Activated T-cell treated with anti-CD3 and anti-CD28 coated beads, Interleukin-2, amount 50 U/mL, for 24 hours (primary cell): ENCODE measurements at regions not wholly inside any gene's neighbourhood (a gene's known extent, or its start where the extent isn't known, plus 50 kb on each side); places are given as distances from the start of the nearest gene placed in this dataset.

Source experiments
- DNase-seq: peaks from one replicate; pipeline ENCODE4 v3.0.0-alpha.2; 2020
- H3K27ac Mint-ChIP-seq: 2 replicates; pipeline ENCODE4 v1.8.0; 2020; ENCODE audit warnings: mild to moderate bottlenecking, mixed read lengths
- H3K27me3 Mint-ChIP-seq: 2 replicates; pipeline ENCODE4 v1.8.0; 2020; ENCODE audit warnings: mixed read lengths
- H3K36me3 Mint-ChIP-seq: 2 replicates; pipeline ENCODE4 v1.8.0; 2020; ENCODE audit warnings: low read depth, mixed read lengths
- H3K4me1 Mint-ChIP-seq: 2 replicates; pipeline ENCODE4 v1.8.0; 2020; ENCODE audit warnings: low read depth, mixed read lengths
- H3K4me3 Mint-ChIP-seq: 2 replicates; pipeline ENCODE4 v1.8.0; 2020; ENCODE audit warnings: mild to moderate bottlenecking, moderate library complexity, mixed read lengths
- H3K9me3 Mint-ChIP-seq: 2 replicates; pipeline ENCODE4 v1.8.0; 2020; ENCODE audit warnings: mixed read lengths

- Mint-ChIP-seq H3K4me3 (no peak overlapping the region), H3K36me3 (no peaks in the 10 kb centered on the region), H3K27me3 (peaks cover 22% of the 10 kb centered on the region), H3K4me1 (no peaks in the 10 kb centered on the region), H3K9me3 (no peaks in the 10 kb centered on the region), H3K27ac (no peak overlapping the region)
- no peak for DNase-seq
Observed at GRCh38 chr22:22403771-22404170, 104.8 kb downstream of the ZNF280B start.

- peaks cover 31% of the 10 kb centered on the region for H3K27me3 Mint-ChIP-seq
- H3K9me3 Mint-ChIP-seq, result no peaks in the 10 kb centered on the region
- H3K4me1 Mint-ChIP-seq, result no peaks in the 10 kb centered on the region
- no peak for DNase-seq
- no peak overlapping the region for H3K4me3 Mint-ChIP-seq
- H3K36me3 Mint-ChIP-seq, result no peaks in the 10 kb centered on the region
- no peak overlapping the region for H3K27ac Mint-ChIP-seq
Observed at GRCh38 chr22:22404598-22405284, 103.8 kb downstream of the ZNF280B start.

- H3K27ac Mint-ChIP-seq, result no peak overlapping the region
- H3K4me3 Mint-ChIP-seq, result no peak overlapping the region
- no peaks in the 10 kb centered on the region for H3K9me3 Mint-ChIP-seq
- no peaks in the 10 kb centered on the region for H3K36me3 Mint-ChIP-seq
- H3K27me3 Mint-ChIP-seq, result peaks cover 42% of the 10 kb centered on the region
- no peaks in the 10 kb centered on the region for H3K4me1 Mint-ChIP-seq
- no peak for DNase-seq
Observed at GRCh38 chr22:22406445-22407027, 102.0 kb downstream of the ZNF280B start.

- H3K4me1 Mint-ChIP-seq, result no peaks in the 10 kb centered on the region
- H3K9me3 Mint-ChIP-seq, result no peaks in the 10 kb centered on the region
- peaks cover 46% of the 10 kb centered on the region for H3K27me3 Mint-ChIP-seq
- H3K4me3 Mint-ChIP-seq, result no peak overlapping the region
- H3K27ac Mint-ChIP-seq, result no peak overlapping the region
- H3K36me3 Mint-ChIP-seq, result no peaks in the 10 kb centered on the region
- DNase-seq, result no peak
Observed at GRCh38 chr22:22407061-22407460, 101.5 kb downstream of the ZNF280B start.

- no peaks in the 10 kb centered on the region for H3K36me3 Mint-ChIP-seq
- H3K9me3 Mint-ChIP-seq, result no peaks in the 10 kb centered on the region
- no peak for DNase-seq
- no peak overlapping the region for H3K27ac Mint-ChIP-seq
- no peak overlapping the region for H3K4me3 Mint-ChIP-seq
- peaks cover 58% of the 10 kb centered on the region for H3K27me3 Mint-ChIP-seq
- H3K4me1 Mint-ChIP-seq, result no peaks in the 10 kb centered on the region
Observed at GRCh38 chr22:22408269-22408668, 100.3 kb downstream of the ZNF280B start.

- no peak overlapping the region for H3K27ac Mint-ChIP-seq
- H3K4me3 Mint-ChIP-seq, result no peak overlapping the region
- H3K9me3 Mint-ChIP-seq, result no peaks in the 10 kb centered on the region
- no peaks in the 10 kb centered on the region for H3K36me3 Mint-ChIP-seq
- H3K27me3 Mint-ChIP-seq, result peaks cover 66% of the 10 kb centered on the region
- DNase-seq, result no peak
- H3K4me1 Mint-ChIP-seq, result no peaks in the 10 kb centered on the region
Observed at GRCh38 chr22:22408731-22409696, 99.5 kb downstream of the ZNF280B start.

GRCh38 chr22:22410121-22410520 lies 98.4 kb downstream of the ZNF280B start:
- Mint-ChIP-seq H3K27me3 (peaks cover 76% of the 10 kb centered on the region), H3K4me1 (no peaks in the 10 kb centered on the region), H3K4me3 (no peak overlapping the region), H3K9me3 (no peaks in the 10 kb centered on the region), H3K36me3 (no peaks in the 10 kb centered on the region), H3K27ac (no peak overlapping the region)
- DNase-seq, result no peak

GRCh38 chr22:22410677-22411076 lies 97.9 kb downstream of the ZNF280B start:
- no peak overlapping the region for H3K4me3 Mint-ChIP-seq
- no peaks in the 10 kb centered on the region for H3K36me3 Mint-ChIP-seq
- no peaks in the 10 kb centered on the region for H3K9me3 Mint-ChIP-seq
- no peaks in the 10 kb centered on the region for H3K4me1 Mint-ChIP-seq
- no peak for DNase-seq
- peaks cover 81% of the 10 kb centered on the region for H3K27me3 Mint-ChIP-seq
- no peak overlapping the region for H3K27ac Mint-ChIP-seq

GRCh38 chr22:22414266-22414665 lies 94.3 kb downstream of the ZNF280B start:
- Mint-ChIP-seq H3K9me3 (no peaks in the 10 kb centered on the region), H3K27ac (no peak overlapping the region), H3K4me1 (no peaks in the 10 kb centered on the region), H3K4me3 (no peak overlapping the region), H3K27me3 (peaks cover 72% of the 10 kb centered on the region), H3K36me3 (no peaks in the 10 kb centered on the region)
- no peak for DNase-seq

GRCh38 chr22:22417495-22418162 lies 90.9 kb downstream of the ZNF280B start:
- Mint-ChIP-seq H3K36me3 (no peaks in the 10 kb centered on the region), H3K27me3 (peaks cover 48% of the 10 kb centered on the region), H3K9me3 (no peaks in the 10 kb centered on the region), H3K4me3 (no peak overlapping the region), H3K27ac (no peak overlapping the region), H3K4me1 (no peaks in the 10 kb centered on the region)
- DNase-seq, result no peak

- Mint-ChIP-seq H3K9me3 (no peaks in the 10 kb centered on the region), H3K36me3 (no peaks in the 10 kb centered on the region), H3K27me3 (peaks cover 42% of the 10 kb centered on the region), H3K27ac (no peak overlapping the region), H3K4me1 (no peaks in the 10 kb centered on the region), H3K4me3 (no peak overlapping the region)
- DNase-seq, result no peak
Observed at GRCh38 chr22:22418163-22418549, 90.4 kb downstream of the ZNF280B start.

- H3K36me3 Mint-ChIP-seq, result no peaks in the 10 kb centered on the region
- no peak overlapping the region for H3K27ac Mint-ChIP-seq
- H3K9me3 Mint-ChIP-seq, result no peaks in the 10 kb centered on the region
- H3K4me1 Mint-ChIP-seq, result no peaks in the 10 kb centered on the region
- H3K4me3 Mint-ChIP-seq, result no peak overlapping the region
- DNase-seq, result no peak
- peaks cover 34% of the 10 kb centered on the region for H3K27me3 Mint-ChIP-seq
Observed at GRCh38 chr22:22418957-22419356, 89.6 kb downstream of the ZNF280B start.

- no peaks in the 10 kb centered on the region for H3K4me1 Mint-ChIP-seq
Observed at GRCh38 chr22:22420580-22420979, 88.0 kb downstream of the ZNF280B start.

GRCh38 chr22:22421392-22421791 lies 87.2 kb downstream of the ZNF280B start:
- Mint-ChIP-seq H3K27ac (no peak overlapping the region), H3K4me3 (no peak overlapping the region), H3K36me3 (no peaks in the 10 kb centered on the region), H3K4me1 (no peaks in the 10 kb centered on the region), H3K9me3 (no peaks in the 10 kb centered on the region), H3K27me3 (peaks cover 23% of the 10 kb centered on the region)
- no peak for DNase-seq

More at GRCh38 chr22:22420580-22420979, 88.0 kb downstream of the ZNF280B start:
- no peaks in the 10 kb centered on the region for H3K36me3 Mint-ChIP-seq
- peaks cover 31% of the 10 kb centered on the region for H3K27me3 Mint-ChIP-seq
- no peak overlapping the region for H3K27ac Mint-ChIP-seq
- H3K9me3 Mint-ChIP-seq, result no peaks in the 10 kb centered on the region
- no peak for DNase-seq
- H3K4me3 Mint-ChIP-seq, result no peak overlapping the region
